NCI-H1436 (cell line): ENCODE measurements at regions not wholly inside any gene's neighbourhood (a gene's known extent, or its start where the extent isn't known, plus 50 kb on each side); places are given as distances from the start of the nearest gene placed in this dataset.
"Not testable (repeated sequence)": the region's sequence is repeated elsewhere in the genome, so short reads cannot be mapped to it uniquely, and the experiment has no call there.

Source experiments
- DNase-seq: peaks from one replicate; lab custom pipeline; 2025; lab: John Stamatoyannopoulos, UW

GRCh38 chr6:85085875-85086274 is 321.5 kb upstream of the TBX18 start:
- DNase-seq: no peak

GRCh38 chr6:85081102-85081501 is 316.7 kb upstream of the TBX18 start:
- DNase-seq: no peak

GRCh38 chr6:85079761-85080160 is 315.4 kb upstream of the TBX18 start:
- DNase-seq: no peak

GRCh38 chr6:85078058-85078457 is 313.7 kb upstream of the TBX18 start:
- no peak for DNase-seq

- no peak for DNase-seq
These were observed 312.7 kb upstream of the TBX18 start for GRCh38 chr6:85077098-85077497.

GRCh38 chr6:85071845-85072244 is 307.4 kb upstream of the TBX18 start:
- DNase-seq: not testable (repeated sequence)

GRCh38 chr6:85069577-85069976 is 305.2 kb upstream of the TBX18 start:
- DNase-seq: no peak

GRCh38 chr6:85068221-85068620 is 303.8 kb upstream of the TBX18 start:
- no peak for DNase-seq

- no peak for DNase-seq
These were observed 301.9 kb upstream of the TBX18 start for GRCh38 chr6:85066266-85066665.

- no peak for DNase-seq
These were observed 301.4 kb upstream of the TBX18 start for GRCh38 chr6:85065831-85066230.

GRCh38 chr6:85063611-85064010 is 299.2 kb upstream of the TBX18 start:
- DNase-seq: no peak

- DNase-seq: no peak
These were observed 298.5 kb upstream of the TBX18 start for GRCh38 chr6:85062884-85063283.

- DNase-seq: no peak
These were observed 294.4 kb upstream of the TBX18 start for GRCh38 chr6:85058806-85059205.

GRCh38 chr6:85050149-85050548 is 285.8 kb upstream of the TBX18 start:
- DNase-seq: no peak

- no peak for DNase-seq
These were observed 284.9 kb upstream of the TBX18 start for GRCh38 chr6:85049282-85049681.

- DNase-seq: no peak
These were observed 283.4 kb upstream of the TBX18 start for GRCh38 chr6:85047818-85048217.

GRCh38 chr6:85045767-85046166 is 281.4 kb upstream of the TBX18 start:
- DNase-seq: not testable (repeated sequence)

- no peak for DNase-seq
These were observed 280.0 kb upstream of the TBX18 start for GRCh38 chr6:85044361-85044760.

GRCh38 chr6:85041376-85041775 is 277.0 kb upstream of the TBX18 start:
- no peak for DNase-seq

- DNase-seq: no peak
These were observed 272.8 kb upstream of the TBX18 start for GRCh38 chr6:85037221-85037620.

GRCh38 chr6:85035766-85036165 is 271.4 kb upstream of the TBX18 start:
- no peak for DNase-seq

GRCh38 chr6:85033547-85033946 is 269.1 kb upstream of the TBX18 start:
- no peak for DNase-seq

GRCh38 chr6:85026021-85026420 is 261.6 kb upstream of the TBX18 start:
- no peak for DNase-seq

GRCh38 chr6:85023721-85024120 is 259.3 kb upstream of the TBX18 start:
- DNase-seq: no peak

GRCh38 chr6:85017352-85017751 is 253.0 kb upstream of the TBX18 start:
- no peak for DNase-seq
